Motor neuron (in vitro differentiated cells): ENCODE measurements at regions not wholly inside any gene's neighbourhood (a gene's known extent, or its start where the extent isn't known, plus 50 kb on each side); places are given as distances from the start of the nearest gene placed in this dataset.
"Not testable (repeated sequence)": the region's sequence is repeated elsewhere in the genome, so short reads cannot be mapped to it uniquely, and the experiment has no call there.

Experiments
- ATAC-seq, 8 experiments: fragments of 200-7000 bp; cut with Tn5 transposase; replicated peaks in 6 of 8; 2 replicates each; pipeline ENCODE4 v1.8.0; 2021; ENCODE audit warnings: mild to moderate bottlenecking in 8 of 8, moderate library complexity in 8 of 8
- H3K27ac ChIP-seq, 2 donors: fragments of 250-450 bp; sonication (Bioruptor Pico); 2 replicates each; pipeline ENCODE4 v1.9.0; 2021; ENCODE audit warnings: antibody characterized with exemption in 2 of 2, mild to moderate bottlenecking in 2 of 2, moderate library complexity in 1 of 2
- H3K4me1 ChIP-seq, 2 donors: fragments of 250-450 bp; sonication (Bioruptor Pico); replicated peaks in 1 of 2; 2 replicates each; pipeline ENCODE4 v1.6.1; 2021; ENCODE audit warnings: antibody characterized with exemption in 2 of 2, mild to moderate bottlenecking in 2 of 2, moderate library complexity in 1 of 2
- H3K4me3 ChIP-seq, 5 donors: fragments of 250-450 bp; sonication (Bioruptor Pico); 2 replicates each; pipeline ENCODE4 v1.9.0; 2021; ENCODE audit warnings: antibody characterized with exemption in 5 of 5, mild to moderate bottlenecking in 5 of 5, moderate library complexity in 4 of 5
- WGBS, 10 experiments: fragments of 450-650 bp; shearing (Covaris generic); methylation state at CpG; one replicate each; pipeline ENCODE4 v1.0.0; 2022; 5-methylcytosine and 5-hydroxymethylcytosine counted together
- in situ Hi-C, 9 experiments: fragments of 400-800 bp; cut with MboI; loops; one replicate each; pipeline ENCODE4 v1.15.0; 2021; ENCODE audit warnings: low sequenced_read_pairs in 9 of 9, low pct_unique_long_range_greater_than_20kb in 2 of 9; ENCODE audit not compliant: unreplicated experiment in 9 of 9

DNA sequence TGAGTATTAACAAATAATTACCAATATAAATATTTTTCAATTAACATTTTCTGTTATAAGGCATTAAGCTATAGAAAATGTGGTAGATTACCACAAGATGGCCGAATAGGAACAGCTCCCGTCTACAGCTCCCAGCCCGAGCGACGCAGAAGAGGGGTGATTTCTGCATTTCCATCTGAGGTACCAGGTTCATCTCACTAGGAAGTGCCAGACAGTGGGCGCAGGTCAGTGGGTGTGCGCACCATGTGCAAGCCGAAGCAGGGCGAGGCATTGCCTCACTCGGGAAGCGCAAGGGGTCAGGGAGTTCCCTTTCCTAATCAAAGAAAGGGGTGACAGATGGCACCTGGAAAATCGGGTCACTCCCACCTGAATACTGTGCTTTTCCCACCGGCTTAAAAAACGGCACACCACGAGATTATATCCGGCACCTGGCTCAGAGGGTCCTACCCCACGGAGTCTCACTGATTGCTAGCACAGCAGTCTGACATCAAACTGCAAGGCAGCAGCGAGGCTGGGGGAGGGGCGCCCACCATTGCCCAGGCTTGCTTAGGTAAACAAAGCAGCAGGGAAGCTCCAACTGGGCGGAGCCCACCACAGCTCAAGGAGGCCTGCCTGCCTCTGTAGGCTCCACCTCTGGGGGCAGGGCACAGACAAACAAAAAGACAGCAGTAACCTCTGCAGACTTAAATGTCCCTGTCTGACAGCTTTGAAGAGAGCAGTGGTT lies 808.4 kb downstream of the FSCB start:
- H3K27ac ChIP-seq, H3K4me1 ChIP-seq, ATAC-seq, in situ Hi-C loops, H3K4me3 ChIP-seq: not testable (repeated sequence)
- 70 to 82% (median 80%) methylated on average over 1 to 5 of the region's 20 CpGs; no CpG with 5 or more reads in 5 of the 10 experiments for WGBS, 10 experiments

DNA sequence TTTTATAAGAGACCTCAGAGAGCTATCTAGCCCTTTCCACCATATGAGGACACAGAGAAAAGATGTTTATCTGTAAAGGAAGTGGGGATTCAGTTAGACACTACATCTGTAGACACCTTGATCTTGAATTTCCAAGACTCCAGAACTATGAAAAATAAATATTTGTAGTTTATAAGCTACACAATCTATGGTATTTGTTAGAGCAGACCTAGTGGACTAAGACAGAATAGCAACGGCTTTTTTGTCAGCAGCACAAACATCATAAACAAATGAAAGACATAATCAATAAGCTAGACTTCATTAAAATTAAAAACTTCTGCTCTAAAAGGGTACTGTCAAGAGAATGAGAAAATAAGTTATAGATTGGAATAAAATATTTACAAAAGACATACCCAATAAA lies 810.1 kb downstream of the FSCB start:
- no peak overlapping the region for H3K4me3 ChIP-seq
- 0 to 100% (median 93%) methylated on average over 1 of the region's 1 CpG; no CpG with 5 or more reads in 3 of the 10 experiments for WGBS, 10 experiments
- in situ Hi-C loops = no loop called here
- no peak for ATAC-seq
- H3K27ac ChIP-seq = no peak overlapping the region
- H3K4me1 ChIP-seq = no peaks in the 10 kb centered on the region

DNA sequence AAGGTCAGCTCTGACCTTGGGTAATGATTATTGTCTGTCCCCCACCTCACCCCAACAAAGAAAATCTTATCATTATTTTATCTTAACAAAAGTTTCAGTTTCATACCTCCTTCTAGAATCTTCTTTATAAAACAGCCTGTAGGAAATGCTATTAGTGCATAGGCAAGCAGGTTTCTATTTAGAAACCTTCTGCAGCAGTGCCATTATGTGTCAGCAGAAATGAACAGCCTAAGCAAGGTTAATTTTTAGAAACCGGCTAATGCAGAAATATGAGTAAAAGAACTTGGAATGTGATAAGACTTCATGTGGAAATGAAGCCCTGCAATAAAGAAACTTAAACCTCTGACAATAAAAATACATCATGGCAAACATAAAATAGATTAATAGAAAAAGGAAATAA lies 814.4 kb downstream of the FSCB start:
- Histone ChIP-seq H3K4me1 (no peaks in the 10 kb centered on the region), H3K27ac (no peak overlapping the region), H3K4me3 (no peak overlapping the region)
- in situ Hi-C loops = no loop called here
- no peak for ATAC-seq
- WGBS, 10 experiments = 17 to 100% (median 89%) methylated on average over 1 of the region's 1 CpG

DNA sequence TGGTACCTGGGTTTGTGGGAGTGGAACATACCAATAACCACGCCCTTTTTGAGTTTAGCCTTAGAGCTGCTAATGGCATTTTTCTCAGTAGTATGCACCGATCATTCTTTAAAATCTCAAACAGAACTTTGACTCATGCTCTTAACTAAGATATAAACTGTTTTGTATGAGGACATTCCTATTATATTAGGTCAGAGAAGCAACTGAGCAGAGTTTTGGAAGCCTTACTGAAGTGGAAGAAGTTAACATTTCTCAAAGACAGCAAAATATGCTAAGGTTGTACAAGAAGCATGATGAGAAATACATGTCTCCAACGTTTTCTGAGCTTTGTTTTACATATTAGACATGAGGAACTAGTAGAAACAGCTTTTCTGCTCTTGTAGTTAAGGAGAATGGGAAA lies 819.2 kb downstream of the FSCB start:
- H3K4me1 ChIP-seq = no peaks in the 10 kb centered on the region
- in situ Hi-C loops = no loop called here
- no peak overlapping the region for H3K27ac ChIP-seq
- no peak overlapping the region for H3K4me3 ChIP-seq
- no peak for ATAC-seq
- WGBS, 10 experiments = 0 to 100% (median 3%) methylated on average over 1 to 3 of the region's 3 CpGs; no CpG with 5 or more reads in 1 of the 10 experiments

DNA sequence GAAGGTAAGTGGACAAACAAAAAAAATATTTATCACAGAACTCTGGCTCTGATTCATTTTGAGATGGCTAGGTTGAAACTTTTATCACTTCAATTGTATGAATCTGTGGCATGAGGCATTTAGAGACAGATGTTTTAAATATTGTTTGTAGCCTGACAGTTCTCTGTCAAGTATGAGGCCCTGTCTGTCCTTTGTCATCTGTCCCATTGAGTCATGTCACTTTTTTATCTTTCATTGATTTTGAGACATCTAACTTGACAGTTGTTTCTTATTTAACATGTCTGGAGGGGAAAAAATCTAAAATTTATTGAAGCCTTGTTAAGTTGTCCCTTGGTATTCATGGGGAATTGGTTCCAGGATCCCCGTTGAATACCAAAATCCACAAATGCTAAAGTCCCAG lies 829.5 kb downstream of the FSCB start:
- Histone ChIP-seq H3K4me3 (no peak overlapping the region), H3K4me1 (no peaks in the 10 kb centered on the region), H3K27ac (no peak overlapping the region)
- no peak for ATAC-seq
- in situ Hi-C loops = no loop called here
- WGBS, 10 experiments = 0 to 100% (median 17%) methylated on average over 1 of the region's 1 CpG; no CpG with 5 or more reads in 3 of the 10 experiments

DNA sequence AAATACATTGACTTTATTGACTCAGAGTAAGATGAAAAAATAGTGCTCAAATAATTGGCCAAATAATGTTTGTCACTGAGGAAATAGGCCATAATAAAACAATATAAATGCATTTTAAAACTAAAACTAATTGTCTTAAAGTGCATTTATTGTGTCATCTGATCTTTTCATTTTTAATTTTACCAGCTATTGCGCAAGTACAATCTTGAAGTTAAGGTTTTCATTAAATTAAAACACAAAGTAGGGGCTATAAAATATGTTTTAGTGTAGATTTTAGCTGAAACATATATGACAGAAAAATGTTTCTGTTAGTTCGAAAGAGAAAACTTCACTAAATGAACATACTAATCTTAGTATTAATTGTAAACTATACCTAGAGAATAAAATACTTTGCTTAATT lies 832.8 kb downstream of the FSCB start:
- WGBS, 10 experiments = 6 to 100% (median 82%) methylated on average over 2 of the region's 2 CpGs
- Histone ChIP-seq H3K4me1 (no peaks in the 10 kb centered on the region), H3K27ac (no peak overlapping the region), H3K4me3 (no peak overlapping the region)
- in situ Hi-C loops = no loop called here
- no peak for ATAC-seq

DNA sequence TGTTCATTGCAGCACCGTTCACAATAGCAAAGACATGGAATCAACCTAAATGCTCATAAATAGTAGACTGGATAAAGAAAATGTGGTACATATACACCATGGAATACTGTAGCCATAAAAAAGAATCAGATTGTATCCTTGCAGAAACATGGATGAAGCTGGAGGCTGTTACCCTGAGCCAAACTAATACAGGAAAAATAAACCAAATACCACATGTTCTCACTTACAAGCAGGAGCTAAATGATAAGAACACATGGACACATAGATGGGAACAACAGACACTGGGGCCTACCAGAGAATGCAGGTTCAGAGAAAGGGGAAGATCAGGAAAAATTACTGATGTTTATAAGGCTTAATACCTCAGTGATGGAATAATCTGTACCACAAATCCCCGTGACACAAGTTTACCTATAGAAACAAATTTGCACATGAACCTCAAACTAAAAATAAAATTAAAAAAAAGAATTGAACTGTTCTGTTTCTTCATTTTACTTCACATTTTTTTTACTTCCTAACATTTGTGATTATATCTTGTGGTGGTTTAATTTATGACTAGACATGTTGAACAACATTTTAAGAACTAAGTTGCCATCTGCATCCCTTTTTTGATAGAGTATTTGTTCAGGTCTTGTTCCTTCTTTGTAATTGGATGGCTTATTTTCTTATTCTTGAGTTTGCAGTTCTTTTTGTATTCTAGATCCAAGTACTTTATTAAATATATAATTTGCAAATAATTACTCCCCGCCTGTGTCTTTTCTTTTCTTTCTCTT lies 835.2 kb downstream of the FSCB start:
- no peak for ATAC-seq
- in situ Hi-C loops = no loop called here
- H3K27ac ChIP-seq = no peak overlapping the region
- H3K4me1 ChIP-seq = no peaks in the 10 kb centered on the region
- no peak overlapping the region for H3K4me3 ChIP-seq
- 0 to 100% (median 86%) methylated on average over 1 to 3 of the region's 3 CpGs for WGBS, 10 experiments

DNA sequence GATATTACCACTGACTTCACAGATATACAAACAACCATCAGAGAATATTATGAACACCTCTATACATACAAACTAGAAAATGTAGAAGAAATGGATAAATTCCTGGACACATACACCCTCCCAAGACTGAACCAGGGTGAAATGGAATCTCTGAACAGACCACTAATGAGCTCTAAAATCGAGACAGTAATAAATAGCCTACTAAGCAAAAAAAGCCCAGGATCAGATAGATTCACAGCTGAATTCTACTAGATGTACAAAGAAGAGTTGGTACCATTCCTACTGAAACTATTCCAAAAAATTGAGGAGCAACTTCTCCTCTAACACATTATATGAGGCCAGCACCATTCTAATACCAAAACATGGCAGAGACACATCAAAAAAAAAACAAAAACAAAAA lies 837.7 kb downstream of the FSCB start:
- Histone ChIP-seq H3K4me1 (no peaks in the 10 kb centered on the region), H3K27ac (no peak overlapping the region), H3K4me3 (no peak overlapping the region)
- in situ Hi-C loops = no loop called here
- ATAC-seq = no peak
- 0 to 100% (median 50%) methylated on average over 1 of the region's 1 CpG; no CpG with 5 or more reads in 1 of the 10 experiments for WGBS, 10 experiments

DNA sequence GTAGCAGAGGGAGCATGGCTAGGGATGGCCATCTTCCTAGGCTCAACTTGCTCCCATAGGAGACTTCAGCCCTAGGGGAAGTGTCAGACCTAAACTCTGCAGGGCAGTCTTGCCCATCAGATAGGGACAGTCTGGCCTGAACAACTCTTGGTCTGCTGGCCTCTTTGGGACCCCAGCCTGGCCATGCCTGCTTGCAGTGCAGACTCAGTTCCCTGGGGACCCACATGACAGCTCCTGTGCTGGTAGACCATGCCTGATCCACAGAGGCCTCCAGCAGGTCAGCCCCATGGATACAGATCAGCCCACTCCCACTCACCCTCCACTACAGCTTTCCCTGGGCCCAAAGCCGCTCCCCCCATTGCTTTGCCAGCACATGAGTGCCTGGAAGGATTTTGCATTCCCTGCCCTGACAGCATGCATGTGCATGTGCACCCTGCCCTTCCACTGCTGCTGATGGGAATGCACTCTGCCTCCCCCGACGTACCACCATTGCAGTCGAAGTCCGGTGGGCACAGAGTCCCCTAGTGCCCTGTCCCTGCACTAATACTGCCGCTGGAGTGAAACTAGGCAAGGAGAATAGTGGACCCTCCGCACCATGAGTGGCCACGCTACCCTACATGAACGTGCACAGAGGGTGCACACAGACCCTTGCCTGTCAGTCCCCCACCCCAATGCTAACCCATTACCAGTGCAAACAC lies 841.4 kb downstream of the FSCB start:
- in situ Hi-C loops = no loop called here
- Histone ChIP-seq H3K4me1 (no peaks in the 10 kb centered on the region), H3K4me3 (no peak overlapping the region), H3K27ac (no peak overlapping the region)
- ATAC-seq = no peak
- 17 to 90% (median 80%) methylated on average over 1 to 4 of the region's 9 CpGs; no CpG with 5 or more reads in 5 of the 10 experiments for WGBS, 10 experiments

DNA sequence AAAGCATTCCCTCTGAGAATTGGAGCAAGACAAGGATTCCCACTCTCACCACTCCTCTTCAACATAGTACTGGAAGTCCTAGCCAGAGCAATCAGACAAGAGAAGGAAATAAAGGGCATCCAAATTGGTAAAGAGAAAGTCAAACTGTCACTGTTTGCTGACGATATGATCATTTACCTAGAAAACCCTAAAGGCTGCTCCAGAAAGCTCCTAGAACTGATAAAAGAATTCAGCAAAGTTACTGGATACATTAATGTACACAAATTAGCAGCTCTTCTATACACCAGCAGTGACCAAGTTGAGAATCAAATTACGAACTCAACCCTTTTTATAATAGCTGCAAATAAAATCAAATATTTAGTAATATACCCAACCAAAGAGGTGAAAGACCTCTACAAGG lies 851.9 kb downstream of the FSCB start:
- WGBS, 10 experiments = 13 to 95% (median 75%) methylated on average over 1 to 2 of the region's 2 CpGs; no CpG with 5 or more reads in 1 of the 10 experiments
- not testable (repeated sequence) for H3K27ac ChIP-seq

DNA sequence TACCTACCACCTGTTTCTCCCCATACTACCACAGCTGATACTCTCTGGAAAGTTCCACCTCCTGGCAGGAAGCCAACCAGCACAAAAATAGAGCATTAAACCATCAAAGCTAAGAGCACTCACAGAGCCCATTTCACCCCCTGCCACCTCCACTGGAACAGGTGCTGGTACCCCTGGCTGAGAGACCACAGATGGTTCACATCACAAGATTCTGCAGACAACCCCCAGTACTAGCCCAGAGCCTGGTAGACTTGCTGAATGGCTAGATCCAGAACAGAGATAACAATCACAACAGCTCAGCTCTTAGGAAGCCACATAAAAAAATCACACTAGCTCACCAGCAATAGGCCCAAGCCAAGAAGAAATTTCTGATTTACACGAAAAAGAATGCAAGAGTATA lies 855.2 kb downstream of the FSCB start:
- WGBS, 10 experiments = 7 to 90% (median 49%) methylated on average over 1 of the region's 1 CpG
- no peak for ATAC-seq
- Histone ChIP-seq H3K4me3 (no peak overlapping the region), H3K4me1 (no peaks in the 10 kb centered on the region), H3K27ac (no peak overlapping the region)
- in situ Hi-C loops = no loop called here

More for the DNA sequence above, 851.9 kb downstream of the FSCB start:
- ATAC-seq, H3K4me1 ChIP-seq, in situ Hi-C loops, H3K4me3 ChIP-seq: not testable (repeated sequence)

DNA sequence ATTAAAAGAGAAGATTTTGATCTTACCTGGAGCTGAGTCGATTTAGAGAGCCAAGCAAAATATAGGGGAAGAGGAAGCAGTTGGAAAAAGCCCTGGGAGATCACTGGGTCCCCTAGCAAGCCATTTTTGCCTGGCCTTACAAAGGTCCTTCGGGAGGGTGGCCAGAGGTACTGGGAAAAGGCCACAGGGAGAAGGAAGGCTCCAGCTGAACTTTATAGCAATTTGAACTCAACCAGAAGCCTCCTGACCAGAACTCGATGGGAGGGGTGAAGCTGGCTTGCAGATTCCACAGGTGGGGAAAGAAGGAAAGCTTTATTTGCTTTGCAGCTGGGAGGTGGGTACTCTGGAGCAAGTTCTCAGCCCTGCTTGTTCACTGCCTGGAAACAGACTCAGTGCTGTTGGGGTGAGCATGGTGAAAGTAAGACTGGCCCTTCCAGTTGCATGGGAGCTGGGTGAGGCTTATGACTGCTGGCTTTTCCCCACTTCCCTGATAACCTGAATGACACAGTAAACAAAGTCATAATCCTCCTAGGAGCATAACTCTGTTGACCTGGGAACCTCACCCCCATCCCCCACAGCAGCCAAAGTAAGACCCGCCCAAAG lies 855.8 kb downstream of the FSCB start:
- 0 to 85% (median 27%) methylated on average over 1 to 3 of the region's 4 CpGs; no CpG with 5 or more reads in 2 of the 10 experiments for WGBS, 10 experiments
- in situ Hi-C loops = no loop called here
- no peak overlapping the region for H3K4me3 ChIP-seq
- H3K27ac ChIP-seq = no peak overlapping the region
- H3K4me1 ChIP-seq = no peaks in the 10 kb centered on the region
- ATAC-seq = no peak

DNA sequence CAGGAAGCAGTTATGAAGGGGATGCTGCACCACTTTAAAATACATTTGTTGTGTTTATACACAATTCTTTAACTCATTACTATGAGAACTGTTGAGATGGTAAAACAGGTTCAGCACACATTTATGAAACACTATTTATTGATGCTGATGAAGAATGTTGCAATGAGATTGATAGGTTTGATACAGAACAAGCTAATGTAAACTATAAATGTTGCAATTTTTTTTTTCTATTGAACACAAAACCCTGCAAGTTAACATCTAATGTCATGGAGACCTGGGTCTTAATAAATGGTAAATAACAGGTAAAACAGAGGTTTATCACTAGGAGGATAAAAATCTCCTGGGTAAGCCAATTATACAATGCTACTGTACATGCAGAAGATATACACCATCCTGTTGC lies 857.6 kb downstream of the FSCB start:
- H3K4me3 ChIP-seq = no peak overlapping the region
- H3K4me1 ChIP-seq = no peaks in the 10 kb centered on the region
- in situ Hi-C loops = no loop called here
- no peak for ATAC-seq
- H3K27ac ChIP-seq = no peak overlapping the region
